ENCODE measurements at regions not wholly inside any gene's neighbourhood (a gene's known extent, or its start where the extent isn't known, plus 50 kb on each side); places are given as distances from the start of the nearest gene placed in this dataset.

- DNase-seq, result no peak
These were observed 118.1 kb downstream of the MAT2B start for GRCh38 chr5:163623524-163623923.

GRCh38 chr5:163623986-163624385 is 118.6 kb downstream of the MAT2B start:
- DNase-seq, result no peak

- DNase-seq, result no peak
These were observed 119.0 kb downstream of the MAT2B start for GRCh38 chr5:163624431-163624830.

GRCh38 chr5:163626904-163627434 is 121.5 kb downstream of the MAT2B start:
- no peak for DNase-seq

GRCh38 chr5:163631856-163632255 is 126.4 kb downstream of the MAT2B start:
- no peak for DNase-seq

- no peak for DNase-seq
These were observed 128.6 kb downstream of the MAT2B start for GRCh38 chr5:163633926-163634460.

- no peak for DNase-seq
These were observed 130.2 kb downstream of the MAT2B start for GRCh38 chr5:163635631-163636030.

- no peak for DNase-seq
These were observed 137.5 kb downstream of the MAT2B start for GRCh38 chr5:163642904-163643303.

GRCh38 chr5:163645421-163646416 is 140.3 kb downstream of the MAT2B start:
- DNase-seq, result no peak

- no peak for DNase-seq
These were observed 144.1 kb downstream of the MAT2B start for GRCh38 chr5:163649514-163649913.

GRCh38 chr5:163653526-163653925 is 148.1 kb downstream of the MAT2B start:
- no peak for DNase-seq

GRCh38 chr5:163658702-163659567 is 153.5 kb downstream of the MAT2B start:
- no peak for DNase-seq

GRCh38 chr5:163659568-163659902 is 154.1 kb downstream of the MAT2B start:
- no peak for DNase-seq

- no peak for DNase-seq
These were observed 155.1 kb downstream of the MAT2B start for GRCh38 chr5:163660486-163660885.

- no peak for DNase-seq
These were observed 155.9 kb downstream of the MAT2B start for GRCh38 chr5:163661360-163661759.

- no peak for DNase-seq
These were observed 164.6 kb downstream of the MAT2B start for GRCh38 chr5:163670036-163670435.

- DNase-seq, result no peak
These were observed 171.7 kb downstream of the MAT2B start for GRCh38 chr5:163677092-163677491.

GRCh38 chr5:163682234-163682633 is 176.8 kb downstream of the MAT2B start:
- no peak for DNase-seq

- DNase-seq, result no peak
These were observed 182.0 kb downstream of the MAT2B start for GRCh38 chr5:163687414-163687813.

GRCh38 chr5:163692091-163692490 is 186.7 kb downstream of the MAT2B start:
- no peak for DNase-seq

- DNase-seq, result no peak
These were observed 190.6 kb downstream of the MAT2B start for GRCh38 chr5:163695830-163696578.

- DNase-seq, result no peak
These were observed 191.1 kb downstream of the MAT2B start for GRCh38 chr5:163696579-163696887.
